ENCODE measurements at regions not wholly inside any gene's neighbourhood (a gene's known extent, or its start where the extent isn't known, plus 50 kb on each side); places are given as distances from the start of the nearest gene placed in this dataset.

DNA sequence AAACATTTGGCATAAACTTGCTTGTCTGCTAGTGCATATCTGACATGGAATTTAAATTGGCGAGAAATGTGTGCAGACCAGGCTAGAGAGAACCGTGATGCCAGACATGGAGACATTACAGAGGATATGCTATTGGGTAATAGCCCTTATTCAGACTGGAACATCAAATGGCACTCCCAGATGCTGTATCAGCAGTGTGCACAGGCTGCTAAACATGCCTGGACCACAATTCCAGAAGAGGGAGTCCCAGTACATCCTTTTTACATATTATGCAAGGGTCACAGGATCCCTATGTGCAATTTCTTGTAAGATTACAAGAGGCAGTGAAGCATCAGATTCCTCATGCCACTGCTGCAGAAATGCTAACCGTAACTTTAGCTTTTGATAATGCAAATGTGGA, 354.5 kb upstream of the FOXG1 start:
- no peak for DNase-seq
- Histone ChIP-seq H3K36me3 (no peaks in the 10 kb centered on the region), H3K27me3 (no peaks in the 10 kb centered on the region), H3K4me3 (ENCODE audit: low read depth, low read length) (no peak overlapping the region), H3K9me3 (no peaks in the 10 kb centered on the region; the same call in 1 of the 2 replicates), H3K4me1 (no peaks in the 10 kb centered on the region)
- TF ChIP-seq, protein P1, sequence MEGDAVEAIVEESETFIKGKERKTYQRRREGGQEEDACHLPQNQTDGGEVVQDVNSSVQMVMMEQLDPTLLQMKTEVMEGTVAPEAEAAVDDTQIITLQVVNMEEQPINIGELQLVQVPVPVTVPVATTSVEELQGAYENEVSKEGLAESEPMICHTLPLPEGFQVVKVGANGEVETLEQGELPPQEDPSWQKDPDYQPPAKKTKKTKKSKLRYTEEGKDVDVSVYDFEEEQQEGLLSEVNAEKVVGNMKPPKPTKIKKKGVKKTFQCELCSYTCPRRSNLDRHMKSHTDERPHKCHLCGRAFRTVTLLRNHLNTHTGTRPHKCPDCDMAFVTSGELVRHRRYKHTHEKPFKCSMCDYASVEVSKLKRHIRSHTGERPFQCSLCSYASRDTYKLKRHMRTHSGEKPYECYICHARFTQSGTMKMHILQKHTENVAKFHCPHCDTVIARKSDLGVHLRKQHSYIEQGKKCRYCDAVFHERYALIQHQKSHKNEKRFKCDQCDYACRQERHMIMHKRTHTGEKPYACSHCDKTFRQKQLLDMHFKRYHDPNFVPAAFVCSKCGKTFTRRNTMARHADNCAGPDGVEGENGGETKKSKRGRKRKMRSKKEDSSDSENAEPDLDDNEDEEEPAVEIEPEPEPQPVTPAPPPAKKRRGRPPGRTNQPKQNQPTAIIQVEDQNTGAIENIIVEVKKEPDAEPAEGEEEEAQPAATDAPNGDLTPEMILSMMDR (IDR thresholded peaks at IDR 0.05; ENCODE audit: low read depth, low read length) = no peak

DNA sequence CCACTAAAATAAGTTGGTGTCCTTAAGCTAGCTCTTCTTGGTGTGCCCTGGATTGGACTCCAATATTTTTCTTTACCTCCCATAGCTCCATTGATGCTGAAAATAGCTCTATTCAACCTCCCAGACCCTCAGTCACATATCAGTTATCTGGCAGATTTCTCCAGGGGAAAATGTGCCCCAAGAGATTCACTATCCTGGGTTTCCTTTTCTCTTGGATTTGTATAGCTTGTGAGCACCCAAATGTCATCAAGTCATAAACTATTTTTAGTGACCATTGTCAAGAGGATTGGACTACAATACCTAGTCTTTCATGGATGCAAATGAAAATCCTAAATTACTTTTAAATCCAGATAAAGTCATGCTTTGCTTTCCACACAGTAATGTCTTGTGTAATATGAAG, 339.6 kb upstream of the FOXG1 start:
- no peak for DNase-seq
- TF ChIP-seq, protein P1 (IDR thresholded peaks at IDR 0.05; ENCODE audit: low read depth, low read length) = no peak
- no peak overlapping the region for H3K4me3 ChIP-seq (ENCODE audit: low read depth, low read length)
- H3K4me1 ChIP-seq = no peaks in the 10 kb centered on the region
- no peaks in the 10 kb centered on the region for H3K27me3 ChIP-seq
- H3K36me3 ChIP-seq = no peaks in the 10 kb centered on the region
- no peaks in the 10 kb centered on the region for H3K9me3 ChIP-seq

DNA sequence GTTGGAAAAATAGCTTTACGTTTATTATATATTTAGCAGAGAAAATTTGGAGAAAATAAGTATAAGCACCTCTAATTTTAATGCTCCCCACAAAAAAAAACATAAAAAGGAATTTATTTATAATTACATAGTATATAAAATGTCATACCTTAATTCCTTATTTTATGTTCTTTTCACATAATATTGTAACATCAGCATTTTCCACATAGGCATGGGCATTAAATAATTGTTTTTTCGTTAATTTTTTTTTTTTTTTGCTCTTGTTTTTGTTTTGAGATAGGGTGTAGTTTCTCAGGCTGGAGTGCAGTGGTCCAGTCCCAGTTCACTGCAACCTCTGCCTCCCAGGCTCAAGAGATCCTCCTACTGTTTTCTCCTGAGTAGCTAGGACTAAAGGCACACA, 329.8 kb upstream of the FOXG1 start:
- Histone ChIP-seq H3K4me3 (ENCODE audit: low read depth, low read length) (no peak overlapping the region), H3K27me3 (no peaks in the 10 kb centered on the region), H3K4me1 (no peaks in the 10 kb centered on the region), H3K9me3 (no peaks in the 10 kb centered on the region; the same call in 1 of the 2 replicates), H3K36me3 (no peaks in the 10 kb centered on the region)
- TF ChIP-seq, protein P1 (IDR thresholded peaks at IDR 0.05; ENCODE audit: low read depth, low read length) = no peak
- DNase-seq = no peak

DNA sequence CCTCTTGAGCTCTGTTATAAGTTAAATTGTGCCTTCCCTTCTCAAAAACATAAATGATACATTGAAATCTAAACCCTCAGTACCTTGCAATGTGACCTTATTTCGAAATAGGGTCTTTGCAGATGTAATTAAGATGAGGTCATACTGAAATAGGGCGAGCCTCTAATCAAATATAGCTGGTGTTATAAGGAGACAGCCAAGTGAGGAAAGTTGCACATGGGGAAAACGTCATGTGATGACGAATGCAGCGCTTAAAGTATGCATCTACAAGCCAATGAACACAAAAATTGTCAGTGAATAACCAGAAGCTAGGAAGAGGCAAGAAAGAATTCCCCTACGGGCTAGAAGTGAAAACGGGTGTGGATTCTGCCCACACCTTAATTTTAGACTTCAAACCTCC, 305.2 kb upstream of the FOXG1 start:
- TF ChIP-seq, protein P1 (IDR thresholded peaks at IDR 0.05; ENCODE audit: low read depth, low read length) = no peak
- DNase-seq = no peak
- Histone ChIP-seq H3K9me3 (no peaks in the 10 kb centered on the region), H3K36me3 (no peaks in the 10 kb centered on the region), H3K4me3 (ENCODE audit: low read depth, low read length) (no peak overlapping the region), H3K4me1 (no peaks in the 10 kb centered on the region), H3K27me3 (no peaks in the 10 kb centered on the region)

DNA sequence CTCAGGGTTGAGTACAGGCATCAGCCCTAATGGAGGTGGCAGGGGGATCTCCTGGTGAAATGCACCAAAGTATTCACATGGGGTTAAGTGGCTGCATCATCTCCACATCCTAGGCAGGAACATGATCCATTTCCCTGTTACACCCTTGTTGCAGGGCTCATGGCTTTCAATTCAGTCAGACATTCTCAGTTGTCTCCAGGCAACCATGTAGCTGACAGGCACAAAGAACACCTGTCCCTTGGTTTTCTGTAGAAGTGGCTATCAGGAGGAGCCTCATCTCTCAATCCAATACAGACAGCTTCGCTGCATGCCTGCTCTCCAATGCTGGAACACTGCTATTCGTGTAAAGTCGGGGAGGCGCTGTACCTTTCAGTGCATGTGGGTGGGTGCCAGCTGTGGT, 299.0 kb upstream of the FOXG1 start:
- Histone ChIP-seq H3K4me1 (no peaks in the 10 kb centered on the region), H3K4me3 (ENCODE audit: low read depth, low read length) (no peak overlapping the region), H3K27me3 (no peaks in the 10 kb centered on the region), H3K9me3 (no peaks in the 10 kb centered on the region), H3K36me3 (no peaks in the 10 kb centered on the region)
- TF ChIP-seq, protein P1 (IDR thresholded peaks at IDR 0.05; ENCODE audit: low read depth, low read length) = no peak
- no peak for DNase-seq

DNA sequence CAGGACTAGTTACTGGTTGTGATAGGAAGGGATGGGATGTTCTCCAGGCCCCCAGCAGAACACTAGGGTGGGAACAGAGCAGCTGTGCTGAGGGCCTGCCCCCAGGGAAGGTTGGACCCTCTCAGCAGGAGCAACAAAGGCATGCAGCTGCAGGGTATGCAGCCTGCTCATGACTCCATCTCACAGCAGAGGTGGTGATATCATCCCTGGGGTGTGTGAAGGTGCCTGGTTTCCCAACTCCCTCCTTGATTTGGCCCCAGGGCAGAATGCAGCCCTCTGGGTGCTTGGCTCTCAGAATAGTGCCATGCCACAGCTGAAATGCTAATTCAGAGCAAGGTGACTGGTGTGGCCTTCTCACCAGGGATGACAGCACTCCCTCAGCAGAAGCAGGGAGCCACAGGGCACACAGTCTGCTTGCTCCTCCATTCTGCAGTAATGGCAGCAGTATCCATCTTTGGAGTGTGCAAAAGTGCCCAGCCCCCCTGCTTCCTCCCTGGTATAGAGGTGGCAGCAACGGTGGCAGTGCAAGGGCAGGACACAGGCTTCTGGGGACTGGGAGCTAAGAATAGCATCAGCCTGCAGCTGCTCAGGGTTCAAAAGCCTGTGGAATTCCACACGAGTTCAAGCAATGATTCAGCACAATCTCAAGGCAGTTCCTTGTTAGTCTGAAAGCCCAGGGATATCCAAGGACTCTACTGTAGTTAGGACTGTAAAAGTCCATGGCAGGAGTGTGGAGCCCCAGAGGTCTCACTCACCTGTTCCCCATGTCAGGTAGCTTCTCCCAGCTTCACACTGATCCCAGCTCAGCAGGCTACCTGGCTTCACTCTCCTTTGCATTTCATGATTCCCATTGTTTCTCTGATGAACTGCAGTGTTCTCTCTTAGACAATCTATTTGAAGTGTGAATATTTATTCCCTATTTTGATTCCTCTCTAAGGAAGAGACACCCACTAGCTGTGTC, 298.1 kb upstream of the FOXG1 start:
- Histone ChIP-seq H3K4me3 (ENCODE audit: low read depth, low read length) (no peak overlapping the region), H3K27me3 (no peaks in the 10 kb centered on the region), H3K9me3 (no peaks in the 10 kb centered on the region), H3K36me3 (no peaks in the 10 kb centered on the region), H3K4me1 (no peaks in the 10 kb centered on the region)
- TF ChIP-seq, protein P1 (IDR thresholded peaks at IDR 0.05; ENCODE audit: low read depth, low read length) = no peak
- no peak for DNase-seq
